PC-9 (cell line): ENCODE measurements at regions not wholly inside any gene's neighbourhood (a gene's known extent, or its start where the extent isn't known, plus 50 kb on each side); places are given as distances from the start of the nearest gene placed in this dataset.

Experiments
- BruUV-seq: library from RNA; stranded (reverse); fragments of 400-500 nt; replicated peaks from 2 replicates; lab custom pipeline; 2021; lab: Mats Ljungman, UMichigan
- CTCF ChIA-PET: fragments of 300-600 bp; sonication (Branson Sonifier 250); formaldehyde crosslinking; loops from one replicate; lab custom pipeline; 2022; ENCODE audit warnings: antibody characterized with exemption; lab: Charles Lee
- POLR2A ChIA-PET: fragments of 300-600 bp; sonication (Branson Sonifier 250); formaldehyde crosslinking; loops from one replicate; lab custom pipeline; 2022; ENCODE audit warnings: antibody characterized with exemption; ENCODE audit not compliant: unreplicated experiment; lab: Charles Lee
- DNase-seq, 2 experiments: peaks; one replicate each; pipeline versions ENCODE4 v3.0.0 to v3.0.0-alpha.2; 2015 to 2022; ENCODE audit warnings: mixed read lengths in 1 of 2
- H2AFZ ChIP-seq: fragments of 200-600 bp; sonication (generic); 2 replicates; pipeline ENCODE4 v1.8.1; 2017; ENCODE audit warnings: antibody characterized with exemption
- H3F3A ChIP-seq: fragments of 200-600 bp; sonication (generic); 2 replicates; pipeline ENCODE4 v1.8.1; 2017; ENCODE audit warnings: antibody characterized with exemption, mild to moderate bottlenecking, low read depth; ENCODE audit not compliant: insufficient read depth
- H3K27ac ChIP-seq: fragments of 200-600 bp; sonication (generic); 2 replicates; pipeline ENCODE4 v1.6.1; 2016; ENCODE audit warnings: mixed run types
- H3K27me3 ChIP-seq: fragments of 200-600 bp; sonication (generic); 2 replicates; pipeline ENCODE4 v1.6.1; 2016; ENCODE audit warnings: low read depth, mixed run types; ENCODE audit not compliant: insufficient read depth
- H3K36me3 ChIP-seq: fragments of 200-600 bp; sonication (generic); 2 replicates; pipeline ENCODE4 v1.6.1; 2016; ENCODE audit warnings: low read depth, mixed run types
- H3K4me1 ChIP-seq: fragments of 200-600 bp; sonication (generic); replicated peaks from 2 replicates; pipeline ENCODE4 v1.6.1; 2016; ENCODE audit warnings: mixed run types; ENCODE audit not compliant: insufficient read depth
- H3K4me2 ChIP-seq: fragments of 200-600 bp; sonication (generic); 2 replicates; pipeline ENCODE4 v1.6.1; 2017; ENCODE audit warnings: mixed run types
- H3K4me3 ChIP-seq: fragments of 200-600 bp; sonication (generic); 2 replicates; pipeline ENCODE4 v1.6.1; 2016; ENCODE audit warnings: mixed run types
- H3K79me2 ChIP-seq: fragments of 200-600 bp; sonication (generic); 2 replicates; pipeline ENCODE4 v1.6.1; 2017; ENCODE audit warnings: low read depth, mixed run types
- H3K9me2 ChIP-seq: fragments of 200-600 bp; sonication (generic); 2 replicates; pipeline ENCODE4 v1.8.1; 2017; ENCODE audit warnings: mild to moderate bottlenecking; ENCODE audit not compliant: insufficient read depth
- H3K9me3 ChIP-seq: fragments of 200-600 bp; sonication (generic); 2 replicates; pipeline ENCODE4 v1.8.1; 2016; ENCODE audit warnings: low read depth; ENCODE audit not compliant: insufficient read depth
- H4K20me1 ChIP-seq: fragments of 200-600 bp; sonication (generic); 2 replicates; pipeline ENCODE4 v1.8.1; 2017; ENCODE audit not compliant: insufficient read depth
- EZH2 ChIP-seq: fragments of 200-600 bp; sonication (generic); IDR thresholded peaks from 2 replicates; pipeline ENCODE4 v1.8.0; 2017; ENCODE audit warnings: antibody characterized with exemption, low read depth
- intact Hi-C: fragments of 100-400 bp; cut with micrococcal nuclease; formaldehyde crosslinking; loops from one replicate; pipeline ENCODE4 v1.10.0; 2022; ENCODE audit not compliant: unreplicated experiment
- TF ChIP-seq, protein P1 (sequence below): fragments of 200-600 bp; sonication (generic); conservative IDR thresholded peaks from 2 replicates; pipeline ENCODE4 v1.6.1; 2017; ENCODE audit warnings: mixed run types, antibody characterized with exemption, mild to moderate bottlenecking, moderate library complexity

DNA sequence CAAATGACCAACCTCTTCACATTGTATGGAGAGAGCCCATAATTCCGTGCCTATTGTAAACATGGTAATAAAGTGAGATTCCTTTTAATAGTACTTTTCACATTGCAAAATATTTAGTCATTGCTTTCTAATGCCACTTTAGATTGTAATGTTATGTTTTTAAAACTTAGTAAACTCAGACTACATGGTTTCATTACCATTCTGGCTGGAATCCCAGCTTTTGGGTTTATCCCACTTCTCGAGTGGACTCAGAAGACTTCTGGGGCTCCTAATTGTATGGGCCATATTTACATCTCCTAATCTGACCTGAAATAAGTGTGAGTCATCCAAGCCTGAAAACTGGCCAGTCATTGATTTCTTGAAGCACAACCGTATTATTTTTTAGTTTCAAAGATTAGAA lies 217.6 kb downstream of the CAAP1 start:
- H3K27me3 ChIP-seq, result no peaks in the 10 kb centered on the region
- H3K36me3 ChIP-seq, result no peaks in the 10 kb centered on the region
- H3K4me3 ChIP-seq, result no peak overlapping the region
- intact Hi-C loops, result no loop called here
- H3K27ac ChIP-seq, result no peak overlapping the region
- no peak overlapping the region for H3K4me2 ChIP-seq
- CTCF ChIA-PET, result no interaction called here
- no peak overlapping the region for H2AFZ ChIP-seq
- no peaks in the 10 kb centered on the region for H4K20me1 ChIP-seq
- DNase-seq, result no peak
- no peaks in the 10 kb centered on the region for H3F3A ChIP-seq
- BruUV-seq, result no TSS peak
- POLR2A ChIA-PET, result no interaction called here
- TF ChIP-seq, protein P1, sequence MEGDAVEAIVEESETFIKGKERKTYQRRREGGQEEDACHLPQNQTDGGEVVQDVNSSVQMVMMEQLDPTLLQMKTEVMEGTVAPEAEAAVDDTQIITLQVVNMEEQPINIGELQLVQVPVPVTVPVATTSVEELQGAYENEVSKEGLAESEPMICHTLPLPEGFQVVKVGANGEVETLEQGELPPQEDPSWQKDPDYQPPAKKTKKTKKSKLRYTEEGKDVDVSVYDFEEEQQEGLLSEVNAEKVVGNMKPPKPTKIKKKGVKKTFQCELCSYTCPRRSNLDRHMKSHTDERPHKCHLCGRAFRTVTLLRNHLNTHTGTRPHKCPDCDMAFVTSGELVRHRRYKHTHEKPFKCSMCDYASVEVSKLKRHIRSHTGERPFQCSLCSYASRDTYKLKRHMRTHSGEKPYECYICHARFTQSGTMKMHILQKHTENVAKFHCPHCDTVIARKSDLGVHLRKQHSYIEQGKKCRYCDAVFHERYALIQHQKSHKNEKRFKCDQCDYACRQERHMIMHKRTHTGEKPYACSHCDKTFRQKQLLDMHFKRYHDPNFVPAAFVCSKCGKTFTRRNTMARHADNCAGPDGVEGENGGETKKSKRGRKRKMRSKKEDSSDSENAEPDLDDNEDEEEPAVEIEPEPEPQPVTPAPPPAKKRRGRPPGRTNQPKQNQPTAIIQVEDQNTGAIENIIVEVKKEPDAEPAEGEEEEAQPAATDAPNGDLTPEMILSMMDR, result no peak
- TF ChIP-seq EZH2, result no peak
- no peaks in the 10 kb centered on the region; the same call in 1 of the 2 replicates for H3K9me2 ChIP-seq
- H3K4me1 ChIP-seq, result no peaks in the 10 kb centered on the region
- H3K9me3 ChIP-seq, result no peaks in the 10 kb centered on the region
- H3K79me2 ChIP-seq, result no peaks in the 10 kb centered on the region

DNA sequence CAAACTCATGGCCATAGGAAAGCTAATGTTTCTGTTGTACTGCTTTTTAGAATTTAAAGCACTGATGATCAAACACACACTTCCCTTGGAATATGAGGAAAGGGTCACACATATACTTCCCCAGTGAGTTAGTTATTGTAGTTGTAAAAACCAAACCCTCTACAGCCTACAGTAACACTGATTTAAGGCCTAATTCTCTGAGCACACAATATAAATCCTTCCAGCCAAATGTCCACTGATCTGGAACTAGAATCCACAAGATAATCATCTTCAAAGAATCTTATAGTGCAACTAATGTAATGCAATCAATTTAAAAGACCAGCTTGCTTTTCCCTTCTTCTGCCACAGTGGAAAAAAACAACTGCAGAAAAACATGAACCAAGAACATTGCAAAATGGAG lies 219.3 kb downstream of the CAAP1 start:
- H3K4me3 ChIP-seq, result no peak overlapping the region
- H3K9me2 ChIP-seq, result no peaks in the 10 kb centered on the region; the same call in 1 of the 2 replicates
- no peaks in the 10 kb centered on the region for H3K79me2 ChIP-seq
- no peak overlapping the region for H2AFZ ChIP-seq
- H3K4me2 ChIP-seq, result no peak overlapping the region
- no peaks in the 10 kb centered on the region for H3K27me3 ChIP-seq
- CTCF ChIA-PET, result no interaction called here
- POLR2A ChIA-PET, result no interaction called here
- H3K9me3 ChIP-seq, result no peaks in the 10 kb centered on the region
- no peaks in the 10 kb centered on the region for H3F3A ChIP-seq
- H4K20me1 ChIP-seq, result no peaks in the 10 kb centered on the region
- no peak for DNase-seq
- intact Hi-C loops, result no loop called here
- no peaks in the 10 kb centered on the region for H3K4me1 ChIP-seq
- TF ChIP-seq, protein P1, result no peak
- no peak for TF ChIP-seq EZH2
- no peak overlapping the region for H3K27ac ChIP-seq
- no TSS peak for BruUV-seq
- H3K36me3 ChIP-seq, result no peaks in the 10 kb centered on the region

DNA sequence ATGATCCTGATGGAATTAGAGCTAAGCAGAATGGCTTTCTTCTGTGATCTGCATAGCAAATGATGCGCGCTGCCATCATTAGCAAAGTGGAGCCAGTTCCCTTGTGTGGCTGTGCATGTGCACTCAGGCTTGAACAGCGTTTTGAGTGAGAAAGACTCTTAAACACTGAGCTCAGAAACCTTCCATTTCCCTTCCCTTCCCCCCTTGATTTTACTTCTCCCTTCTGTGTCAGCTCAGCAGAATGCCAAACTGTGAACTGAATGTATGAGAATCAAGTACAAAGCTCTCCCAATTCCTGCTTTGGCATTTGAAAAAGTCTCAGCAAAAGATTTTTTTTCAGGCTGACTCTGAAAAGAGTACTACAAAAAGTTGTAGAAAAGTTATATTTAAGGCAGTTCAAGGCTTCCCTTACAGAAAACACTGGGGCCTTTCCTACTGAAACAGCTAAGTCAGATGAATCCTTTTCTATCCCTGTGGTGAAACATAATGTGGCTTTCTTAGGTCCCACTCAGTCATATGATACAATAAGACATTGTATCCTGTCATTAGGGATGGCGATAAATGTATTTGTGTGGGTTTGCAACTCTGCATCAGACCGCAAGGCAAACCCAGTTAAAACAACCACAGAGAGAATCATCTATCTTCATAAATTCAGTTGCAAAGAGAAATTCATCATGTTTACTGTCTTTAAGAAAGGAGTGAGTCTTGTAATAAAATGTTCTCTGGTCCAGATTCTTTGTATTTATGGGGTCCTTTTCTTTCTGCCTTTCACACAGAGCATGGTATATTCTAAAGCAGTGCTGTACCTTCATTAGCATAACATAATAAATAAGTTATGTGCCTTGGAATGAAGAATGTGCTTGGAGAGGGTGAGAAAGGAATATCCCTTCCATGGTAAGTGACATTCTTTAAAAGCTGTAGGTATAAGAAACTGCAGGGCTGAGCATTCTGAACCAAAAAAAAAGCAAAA lies 222.6 kb downstream of the CAAP1 start:
- no peaks in the 10 kb centered on the region for H4K20me1 ChIP-seq
- no peaks in the 10 kb centered on the region for H3K27me3 ChIP-seq
- ChIA-PET POLR2A (no interaction called here), CTCF (no interaction called here)
- no peak for TF ChIP-seq EZH2
- TF ChIP-seq, protein P1, result no peak
- DNase-seq, result no peak
- no TSS peak for BruUV-seq
- intact Hi-C loops, result no loop called here
- H3K79me2 ChIP-seq, result no peaks in the 10 kb centered on the region
- no peak overlapping the region for H2AFZ ChIP-seq
- no peaks in the 10 kb centered on the region for H3K4me1 ChIP-seq
- no peak overlapping the region for H3K4me3 ChIP-seq
- H3K4me2 ChIP-seq, result no peak overlapping the region
- no peaks in the 10 kb centered on the region; the same call in 1 of the 2 replicates for H3K9me2 ChIP-seq
- no peaks in the 10 kb centered on the region for H3K9me3 ChIP-seq
- H3F3A ChIP-seq, result no peaks in the 10 kb centered on the region
- H3K36me3 ChIP-seq, result no peaks in the 10 kb centered on the region
- no peak overlapping the region for H3K27ac ChIP-seq
